NCI-H345 (cell line): ENCODE measurements at regions not wholly inside any gene's neighbourhood (a gene's known extent, or its start where the extent isn't known, plus 50 kb on each side); places are given as distances from the start of the nearest gene placed in this dataset.

ENCODE experiments used
- DNase-seq: peaks from one replicate; lab custom pipeline; 2025; lab: John Stamatoyannopoulos, UW

- no peak for DNase-seq
Measured at GRCh38 chr11:116642481-116642880, 130.3 kb downstream of the BUD13 start.

- DNase-seq, result peak; percentile 68
Measured at GRCh38 chr11:116641561-116642045, 131.2 kb downstream of the BUD13 start.

- DNase-seq, result no peak
Measured at GRCh38 chr11:116640641-116641402, 132.0 kb downstream of the BUD13 start.

GRCh38 chr11:116638463-116638862, 134.3 kb downstream of the BUD13 start:
- DNase-seq, result no peak

GRCh38 chr11:116637766-116638165, 135.0 kb downstream of the BUD13 start:
- DNase-seq, result no peak

GRCh38 chr11:116636341-116636929, 136.4 kb downstream of the BUD13 start:
- no peak for DNase-seq

- no peak for DNase-seq
Measured at GRCh38 chr11:116631201-116631600, 141.6 kb downstream of the BUD13 start.

- no peak for DNase-seq
Measured at GRCh38 chr11:116618461-116618860, 154.3 kb downstream of the BUD13 start.

- no peak for DNase-seq
Measured at GRCh38 chr11:116615211-116615865, 157.4 kb downstream of the BUD13 start.

GRCh38 chr11:116614306-116615210, 158.2 kb downstream of the BUD13 start:
- no peak for DNase-seq

GRCh38 chr11:116613206-116613875, 159.4 kb downstream of the BUD13 start:
- no peak for DNase-seq

GRCh38 chr11:116611998-116612620, 160.7 kb downstream of the BUD13 start:
- no peak for DNase-seq

- DNase-seq, result peak; percentile 82
Measured at GRCh38 chr11:116610190-116610589, 162.6 kb downstream of the BUD13 start.

- DNase-seq, result no peak
Measured at GRCh38 chr11:116607027-116607426, 165.8 kb downstream of the BUD13 start.

GRCh38 chr11:116605543-116606459, 167.0 kb downstream of the BUD13 start:
- DNase-seq, result no peak

- DNase-seq, result no peak
Measured at GRCh38 chr11:116603728-116604323, 169.0 kb downstream of the BUD13 start.

- no peak for DNase-seq
Measured at GRCh38 chr11:116602637-116602942, 170.2 kb downstream of the BUD13 start.

- no peak for DNase-seq
Measured at GRCh38 chr11:116601814-116602636, 170.8 kb downstream of the BUD13 start.

GRCh38 chr11:116600930-116601329, 171.9 kb downstream of the BUD13 start:
- no peak for DNase-seq
